ENCODE measurements at regions not wholly inside any gene's neighbourhood (a gene's known extent, or its start where the extent isn't known, plus 50 kb on each side); places are given as distances from the start of the nearest gene placed in this dataset.
"Not testable (repeated sequence)": the region's sequence is repeated elsewhere in the genome, so short reads cannot be mapped to it uniquely, and the experiment has no call there.

DNA sequence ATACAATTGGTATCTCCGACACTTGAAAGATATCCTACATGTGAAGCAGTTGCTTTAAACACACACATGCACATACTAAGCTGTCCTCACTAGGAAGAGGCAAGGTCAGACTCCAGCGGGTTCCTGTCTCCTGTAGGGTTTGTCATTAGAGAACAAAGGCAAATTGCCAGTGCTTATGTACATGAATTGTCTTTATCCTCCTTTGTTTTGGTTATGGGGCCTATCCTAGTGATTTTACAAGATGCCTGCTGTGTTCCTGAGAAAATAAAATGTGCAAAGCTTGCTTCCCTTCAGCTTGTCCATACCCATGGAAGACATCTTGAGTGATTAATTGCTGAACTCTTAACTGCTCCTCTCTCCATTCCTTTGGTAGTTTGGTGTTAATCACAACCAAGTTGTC lies 86.7 kb upstream of the SLC39A10 start:
- DNase-seq = no peak

DNA sequence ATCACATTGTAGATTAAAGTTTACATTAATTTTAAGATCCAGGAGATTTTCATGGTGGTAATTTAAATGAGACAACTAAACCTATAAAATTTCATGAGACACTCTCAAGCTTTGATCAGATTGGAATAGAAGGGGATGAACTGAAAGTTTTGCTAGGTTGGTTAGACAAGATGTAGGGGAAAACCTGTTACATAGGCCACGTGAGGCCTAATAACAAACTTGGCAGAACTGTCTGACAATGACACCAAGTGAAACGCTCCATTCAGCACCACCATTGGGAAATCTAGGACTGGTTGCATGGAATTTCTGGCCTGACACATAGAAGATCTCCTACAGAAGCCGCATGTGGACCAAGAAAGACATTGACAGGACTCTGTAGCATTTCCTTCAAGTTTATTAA lies 87.8 kb upstream of the SLC39A10 start:
- DNase-seq = no peak

DNA sequence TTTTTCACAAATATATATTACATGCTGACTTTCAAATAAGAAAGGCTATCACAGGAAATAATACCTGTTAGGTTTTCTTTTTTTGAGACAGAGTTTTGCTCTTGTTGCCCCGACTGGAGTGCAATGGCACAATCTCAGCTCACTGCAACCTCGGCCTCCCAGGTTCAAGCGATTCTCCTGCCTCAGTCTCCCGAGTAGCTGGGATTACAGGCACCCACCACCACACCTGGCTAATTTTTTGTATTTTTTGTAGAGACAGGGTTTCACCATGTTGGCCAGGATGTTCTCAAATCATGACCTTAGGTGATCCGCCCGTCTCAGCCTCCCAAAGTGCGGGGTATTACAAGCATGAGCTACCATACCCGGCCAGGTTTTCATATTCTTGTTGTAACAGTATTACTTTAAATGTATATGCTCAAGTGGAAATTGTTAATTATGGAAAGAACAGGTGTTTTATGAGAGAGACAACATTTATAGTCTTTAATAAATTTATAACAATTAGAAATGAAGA lies 92.3 kb upstream of the SLC39A10 start:
- not testable (repeated sequence) for DNase-seq

DNA sequence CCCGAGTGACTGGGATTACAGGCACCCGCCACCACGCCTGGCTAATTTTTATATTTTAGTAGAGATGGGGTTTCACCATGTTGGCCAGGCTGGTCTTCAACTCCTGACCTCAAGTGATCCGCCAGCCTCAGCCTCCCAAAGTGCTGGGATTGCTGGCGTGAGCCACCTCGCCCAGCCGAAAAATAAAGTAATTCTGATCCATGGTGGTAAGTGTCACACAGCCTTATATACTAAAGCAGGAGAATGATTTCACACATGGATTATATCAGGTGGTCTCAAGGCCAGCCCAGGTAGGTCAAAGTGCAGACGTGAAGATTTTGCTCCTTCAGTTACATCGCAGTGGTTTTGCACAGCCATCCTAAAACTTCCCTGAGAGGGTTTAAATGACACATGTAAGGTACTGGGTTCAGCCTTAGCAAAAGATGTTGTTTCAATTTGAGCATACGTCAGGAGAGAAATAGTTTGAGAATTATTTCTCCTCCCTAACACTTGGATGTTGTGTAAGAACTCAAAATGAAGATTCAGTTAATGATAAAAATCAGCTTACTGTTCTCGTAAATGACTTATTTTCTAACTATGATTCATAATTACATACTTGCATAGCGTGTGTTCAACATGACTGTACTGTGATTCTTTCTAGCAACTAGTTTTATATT lies 93.0 kb upstream of the SLC39A10 start:
- no peak for DNase-seq

DNA sequence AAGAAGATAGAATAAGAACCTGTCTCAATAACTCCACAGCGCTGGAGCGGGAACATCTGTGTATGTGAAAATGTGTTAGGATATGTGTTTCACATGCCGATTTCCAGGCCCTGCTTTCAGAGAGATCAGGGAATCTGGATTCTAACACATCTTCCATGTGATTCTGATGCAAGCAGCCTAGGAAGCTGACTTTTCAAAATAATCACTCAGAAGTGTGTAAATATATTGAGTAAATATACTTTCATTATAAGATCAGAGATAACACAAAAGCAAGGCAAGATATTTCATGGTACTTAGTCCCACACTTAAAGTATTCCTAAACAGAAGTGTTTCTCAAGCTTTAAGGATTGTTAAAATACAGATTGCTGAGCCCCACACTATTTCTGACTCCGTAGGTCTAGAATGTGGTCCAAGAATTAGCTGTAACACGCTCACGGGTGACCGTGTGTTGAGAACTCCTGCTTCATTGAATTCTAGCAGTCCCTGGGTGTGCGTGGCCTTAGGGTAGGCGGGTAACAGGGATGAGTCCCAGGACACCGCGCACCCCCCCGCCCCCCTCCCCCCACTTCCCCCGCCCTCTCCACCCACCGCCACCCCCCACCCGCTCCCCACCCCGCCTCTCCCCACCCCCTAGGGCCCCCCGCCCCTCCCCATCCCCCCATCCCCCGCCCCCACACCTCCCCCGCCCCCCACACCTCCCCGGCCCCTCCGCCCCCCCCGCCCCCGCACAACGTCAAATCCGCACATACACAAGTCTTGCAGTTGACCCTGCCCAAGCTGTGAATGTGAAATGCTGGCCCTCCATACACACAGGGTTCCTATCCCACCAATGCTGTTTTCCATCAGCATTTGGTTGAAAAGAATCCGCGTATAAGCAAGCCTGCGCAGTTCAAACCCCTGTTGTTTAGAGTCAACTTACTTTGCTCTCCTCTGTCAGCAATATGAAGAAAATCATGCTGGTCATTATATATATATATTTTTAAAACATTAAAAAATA lies 94.2 kb upstream of the SLC39A10 start:
- no peak for DNase-seq

DNA sequence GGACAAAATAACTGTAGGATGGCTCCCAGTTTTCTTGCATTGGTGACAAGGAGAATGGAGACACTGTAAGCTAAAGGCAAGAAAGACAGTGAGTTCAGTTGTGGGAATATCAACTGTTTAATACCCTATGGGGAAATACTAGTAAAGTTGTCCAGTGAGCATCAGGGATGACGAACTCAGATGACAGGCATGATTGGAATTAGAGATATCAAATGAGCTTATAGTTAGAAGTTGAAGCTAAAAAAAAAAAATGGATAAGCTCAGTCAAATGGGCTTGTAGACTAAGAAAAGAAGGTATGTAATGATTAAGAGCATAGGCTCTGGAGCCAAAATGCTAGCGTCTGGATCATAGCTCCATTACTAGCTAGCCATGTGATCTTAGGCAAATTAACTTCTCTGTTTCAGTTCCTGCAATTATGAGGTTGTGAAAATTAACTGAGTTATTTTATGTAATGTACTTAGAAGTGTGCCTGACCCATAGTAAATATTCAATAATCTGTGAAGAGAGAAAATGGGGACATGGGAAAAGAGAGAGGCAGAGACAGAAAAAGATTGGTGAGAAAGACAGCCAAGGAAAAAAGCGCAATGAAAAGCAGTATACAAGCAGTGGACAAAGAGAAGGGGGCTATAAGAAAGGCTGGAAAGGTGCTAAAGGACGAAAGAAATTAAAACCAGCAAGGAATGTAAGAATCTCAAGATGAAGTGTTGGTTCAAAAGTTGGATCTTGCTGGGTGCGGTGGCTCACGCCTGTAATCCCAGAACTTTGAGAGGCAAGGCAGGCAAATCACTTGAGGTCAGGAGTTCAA lies 95.7 kb upstream of the SLC39A10 start:
- DNase-seq = no peak

DNA sequence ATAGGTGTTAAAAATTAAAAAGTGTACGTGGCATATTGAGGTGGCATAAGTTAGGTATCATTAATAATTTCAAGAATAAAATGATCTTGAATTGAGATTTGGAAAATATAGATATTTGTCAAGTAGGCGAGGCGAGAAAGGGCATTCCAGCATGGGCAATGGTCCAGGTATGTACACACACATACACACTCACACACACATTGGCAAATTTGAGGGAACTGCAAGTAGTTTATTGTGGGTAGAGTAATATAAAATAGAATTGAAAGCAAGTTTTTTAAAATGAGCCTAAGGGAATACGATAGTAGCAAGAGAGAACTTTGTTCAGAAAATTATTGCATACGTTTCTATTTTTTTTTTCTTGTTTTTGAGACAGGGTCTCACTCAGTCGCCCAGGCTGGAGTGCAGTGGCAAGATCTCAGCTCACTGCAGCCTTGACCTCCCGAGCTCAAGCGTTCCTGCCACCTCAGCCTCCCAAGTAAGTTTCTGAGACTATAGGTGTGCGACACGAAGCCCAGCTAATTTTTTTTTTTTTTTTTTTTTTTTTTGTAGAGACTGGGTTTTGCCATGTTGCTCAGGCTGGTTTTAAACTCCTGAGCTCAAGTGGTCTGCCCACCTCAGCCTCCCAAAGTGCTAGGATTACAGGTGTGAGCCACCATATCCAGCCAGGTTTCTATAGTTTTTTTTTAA lies 96.7 kb upstream of the SLC39A10 start:
- no peak for DNase-seq

DNA sequence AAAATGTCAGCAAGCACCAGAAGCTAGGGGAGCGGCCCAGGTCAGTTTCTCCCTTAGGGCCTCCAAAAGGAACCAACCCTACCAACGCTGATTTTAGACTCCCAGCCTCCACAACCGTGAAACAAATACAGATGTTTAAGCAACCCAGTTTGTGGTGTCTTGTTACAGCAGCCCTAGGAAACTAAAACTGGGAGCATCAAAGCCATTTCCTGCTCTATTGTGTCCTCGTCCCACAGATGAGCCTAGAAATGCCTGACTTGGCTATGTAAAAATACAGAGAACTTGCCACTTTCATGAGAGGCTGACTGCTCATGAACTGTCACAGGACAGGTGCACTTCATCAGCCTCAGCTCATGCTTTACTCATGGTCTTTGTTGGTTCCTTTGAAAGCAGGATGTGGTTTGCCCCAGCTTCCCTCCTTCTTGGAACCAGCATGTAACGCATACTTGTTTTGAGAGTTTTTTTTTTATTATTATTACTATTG lies 97.6 kb upstream of the SLC39A10 start:
- DNase-seq = no peak

DNA sequence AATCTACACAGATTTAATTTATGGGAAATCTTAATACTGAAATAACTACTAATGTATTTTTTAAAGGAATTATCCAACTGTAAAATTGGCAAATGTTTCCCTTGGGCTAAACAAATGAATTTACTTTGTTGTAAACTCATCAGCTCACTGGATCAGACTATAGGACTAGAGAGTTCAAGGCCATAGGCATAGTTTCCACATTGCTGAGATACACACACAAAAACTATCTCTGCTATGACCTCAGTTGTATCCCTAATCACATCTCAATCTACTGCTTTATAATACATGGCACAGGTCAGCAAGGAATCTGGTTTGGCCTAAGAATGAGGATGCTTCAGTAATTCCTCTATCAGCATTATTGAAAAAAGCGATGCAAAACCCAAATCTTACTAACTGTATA lies 101.1 kb upstream of the SLC39A10 start:
- no peak for DNase-seq

DNA sequence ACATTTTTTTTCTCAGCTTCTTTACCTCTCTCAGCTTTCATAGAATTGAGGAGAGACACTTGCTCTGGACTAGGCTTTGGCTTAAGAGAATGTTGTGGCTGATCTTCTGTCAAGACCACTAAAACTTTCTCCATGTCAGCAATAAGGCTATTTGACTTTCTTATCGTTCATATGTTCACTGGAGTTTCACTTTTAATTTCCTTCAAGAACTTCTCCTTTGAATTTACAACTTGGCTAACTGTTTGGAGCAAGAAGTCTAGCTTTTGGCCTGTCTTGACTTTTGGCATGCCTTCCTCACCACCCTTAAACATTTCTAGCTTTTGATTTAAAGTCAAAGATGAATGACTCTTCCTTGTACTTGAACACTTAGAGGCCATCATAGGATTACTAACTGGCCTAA lies 104.4 kb upstream of the SLC39A10 start:
- no peak for DNase-seq

DNA sequence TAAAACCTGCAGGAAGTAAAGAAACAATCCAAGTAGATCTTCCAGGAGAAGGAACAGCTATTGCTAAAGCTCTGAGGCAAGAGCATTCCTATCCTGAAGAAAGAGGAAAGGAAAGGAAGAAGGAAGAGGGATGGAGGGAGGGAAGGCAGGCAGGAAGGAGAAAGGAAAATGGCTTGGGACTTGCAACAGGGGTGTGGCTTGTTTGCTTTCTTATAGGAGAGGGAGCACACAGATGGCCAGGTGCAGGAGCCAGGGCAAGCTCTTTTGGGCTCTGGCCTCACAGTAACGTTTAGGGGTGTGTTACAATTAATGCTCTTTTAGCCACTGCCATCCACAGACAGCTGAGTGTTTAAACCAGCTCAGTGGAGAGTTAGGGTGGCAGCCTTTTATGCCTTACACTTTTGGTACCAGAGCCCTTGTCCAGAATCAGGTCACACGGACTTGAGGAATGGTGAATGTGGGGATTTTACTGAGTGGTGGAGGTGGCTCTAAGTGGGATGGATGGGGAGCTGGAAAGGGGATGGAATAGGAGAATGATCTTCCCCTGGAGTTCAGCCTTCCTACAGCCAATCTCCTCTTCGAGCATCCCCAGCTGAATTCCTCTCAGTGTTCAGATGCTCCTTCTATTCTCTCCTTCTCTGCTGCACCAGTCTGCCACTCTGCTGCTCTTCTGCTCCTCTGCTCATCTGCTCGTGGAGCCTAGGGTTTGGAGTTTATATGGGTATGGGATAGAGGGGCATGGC lies 108.7 kb upstream of the SLC39A10 start:
- no peak for DNase-seq

DNA sequence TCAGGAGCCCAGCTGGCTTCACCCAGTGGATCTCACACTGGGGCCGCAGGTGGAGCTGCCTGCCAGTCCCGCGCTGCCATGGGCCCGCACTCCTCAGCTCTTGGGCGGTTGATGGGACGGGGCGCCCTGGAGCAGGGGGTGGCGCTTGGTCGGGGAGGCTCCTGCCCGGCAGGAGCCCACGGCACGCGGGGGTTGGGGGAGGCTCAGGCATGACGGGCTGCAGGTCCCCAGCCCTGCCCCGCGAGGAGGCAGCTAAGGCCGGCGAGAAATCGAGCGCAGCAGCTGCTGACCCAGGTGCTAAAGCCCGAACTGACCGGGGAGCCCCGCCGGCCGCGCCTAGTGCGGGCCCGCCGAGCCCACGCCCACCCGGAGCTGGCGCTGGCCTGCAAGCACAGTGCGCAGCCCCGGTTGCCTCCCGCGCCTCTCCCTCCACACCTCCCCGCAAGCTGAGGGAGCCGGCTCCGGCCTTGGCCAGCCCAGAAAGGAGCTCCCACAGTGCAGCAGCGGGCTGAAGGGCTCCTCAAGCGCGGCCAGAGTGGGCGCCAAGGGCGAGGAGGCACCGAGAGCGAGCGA lies 109.7 kb upstream of the SLC39A10 start:
- not testable (repeated sequence) for DNase-seq

DNA sequence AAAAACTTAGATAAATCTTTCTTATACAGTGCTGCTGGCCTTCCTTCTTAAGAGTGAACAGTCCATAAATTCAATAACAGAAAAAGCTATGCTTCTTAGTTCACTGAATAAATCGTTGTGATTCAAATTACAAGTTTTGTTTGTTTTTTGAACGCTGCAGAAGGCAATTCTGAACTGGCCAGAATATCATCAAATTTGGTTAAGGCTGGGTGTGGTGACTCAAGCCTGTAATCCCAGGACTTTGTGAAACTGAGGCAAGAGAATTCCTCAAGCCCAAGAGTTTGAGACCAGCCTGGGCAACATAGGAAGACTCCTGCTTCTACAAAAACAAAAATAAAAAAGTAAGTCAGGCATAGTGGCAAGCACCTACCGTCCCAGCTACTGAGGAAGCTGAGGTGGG lies 111.2 kb upstream of the SLC39A10 start:
- DNase-seq = no peak

DNA sequence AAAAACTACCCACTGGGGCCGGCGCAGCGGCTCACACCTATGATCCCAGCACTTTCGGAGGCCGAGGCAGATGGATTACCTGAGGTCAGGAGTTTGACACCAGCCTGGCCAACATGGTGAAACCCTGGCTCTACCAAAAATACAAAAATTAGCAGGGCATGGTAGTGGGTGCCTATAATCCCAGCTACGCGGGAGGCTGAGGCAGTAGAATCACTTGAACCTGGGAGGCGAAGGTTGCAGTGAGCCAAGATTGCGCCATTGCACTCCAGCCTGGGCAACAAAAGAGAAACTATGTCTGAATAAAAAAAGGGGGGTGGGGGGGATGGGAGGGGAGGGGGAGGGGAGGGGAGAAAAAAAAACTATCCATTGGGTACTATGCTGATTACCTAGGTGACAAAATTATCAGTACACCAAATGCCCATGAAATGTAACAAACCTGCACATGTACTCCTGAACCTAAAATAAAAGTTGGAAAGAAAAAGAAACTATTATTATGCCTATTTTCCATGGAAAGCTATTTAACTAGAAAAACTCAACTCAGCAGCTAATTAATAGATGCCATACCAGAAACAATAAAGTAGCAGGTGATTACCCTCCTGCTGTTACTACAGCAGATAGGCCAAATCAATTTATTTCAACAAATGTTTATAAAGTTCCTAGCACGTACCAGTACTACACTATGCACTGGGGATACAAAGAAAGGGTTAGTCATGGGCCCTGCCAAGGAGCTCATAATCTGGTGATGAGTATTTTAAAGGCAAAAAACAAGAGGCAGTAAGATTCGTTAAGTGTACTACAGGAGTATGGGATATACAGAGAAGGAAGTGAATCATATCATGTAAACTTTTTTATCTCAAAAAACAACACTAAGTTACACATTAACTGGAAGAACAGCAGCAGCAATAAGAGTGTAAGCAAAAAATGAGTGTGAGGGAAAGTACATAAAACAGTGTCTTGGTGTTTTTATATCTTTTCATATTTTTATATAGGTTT lies 112.8 kb upstream of the SLC39A10 start:
- DNase-seq = no peak

DNA sequence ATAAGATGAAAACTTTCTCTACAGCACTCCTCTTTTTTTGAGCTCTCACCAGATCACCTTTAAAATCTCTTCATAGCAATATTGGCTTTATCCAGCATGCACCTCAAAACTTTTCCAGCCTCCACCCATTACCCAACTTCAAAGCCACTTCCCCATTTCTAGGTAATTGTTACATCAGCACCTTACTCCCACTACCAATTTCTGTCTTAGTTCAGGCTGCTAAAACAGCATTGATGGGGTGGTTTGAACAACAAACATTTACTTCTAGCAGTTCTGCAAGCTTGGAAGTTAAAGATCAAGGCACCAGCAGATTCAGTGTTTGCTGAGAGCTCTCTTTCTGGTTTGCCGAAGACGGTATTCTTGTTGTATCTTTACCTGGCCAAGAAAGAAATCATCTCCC lies 114.0 kb upstream of the SLC39A10 start:
- no peak for DNase-seq

DNA sequence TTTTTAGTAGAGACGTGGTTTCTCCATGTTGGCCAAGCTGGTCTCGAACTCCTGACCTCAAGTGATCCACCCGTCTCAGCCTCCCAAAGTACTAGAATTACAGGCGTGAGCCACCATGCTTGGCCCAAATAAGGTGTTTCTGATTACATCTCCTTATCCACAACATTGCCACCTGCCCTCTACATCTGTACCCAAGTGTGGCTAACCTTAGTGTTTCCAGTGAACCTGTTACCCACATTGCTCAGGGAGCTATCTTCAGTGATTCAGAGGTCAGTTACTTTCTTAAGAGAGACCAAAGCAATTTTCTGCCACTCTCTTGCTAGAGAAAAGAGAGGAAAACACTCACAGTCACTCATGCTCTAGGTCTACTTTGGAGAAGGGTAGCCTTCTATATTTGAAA lies 115.0 kb upstream of the SLC39A10 start:
- no peak for DNase-seq

DNA sequence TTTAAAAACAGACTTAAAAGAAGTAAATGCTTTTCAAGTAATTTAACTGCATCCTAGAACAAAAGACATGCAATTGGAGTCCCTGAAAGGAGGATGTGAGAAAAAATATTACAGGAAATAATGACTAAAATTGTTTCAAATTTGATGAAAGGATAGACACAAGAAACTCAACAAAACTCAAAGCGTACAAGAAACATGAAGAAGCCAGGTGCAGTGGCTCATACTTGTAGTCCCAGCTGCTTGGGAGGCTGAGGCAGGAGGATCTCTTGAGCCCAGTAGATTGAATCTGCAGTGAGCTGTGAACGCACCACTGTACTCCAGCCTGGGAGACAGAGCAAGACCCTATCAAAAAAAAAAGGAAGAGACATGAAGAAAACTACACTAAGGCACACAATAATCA lies 118.1 kb upstream of the SLC39A10 start:
- no peak for DNase-seq

DNA sequence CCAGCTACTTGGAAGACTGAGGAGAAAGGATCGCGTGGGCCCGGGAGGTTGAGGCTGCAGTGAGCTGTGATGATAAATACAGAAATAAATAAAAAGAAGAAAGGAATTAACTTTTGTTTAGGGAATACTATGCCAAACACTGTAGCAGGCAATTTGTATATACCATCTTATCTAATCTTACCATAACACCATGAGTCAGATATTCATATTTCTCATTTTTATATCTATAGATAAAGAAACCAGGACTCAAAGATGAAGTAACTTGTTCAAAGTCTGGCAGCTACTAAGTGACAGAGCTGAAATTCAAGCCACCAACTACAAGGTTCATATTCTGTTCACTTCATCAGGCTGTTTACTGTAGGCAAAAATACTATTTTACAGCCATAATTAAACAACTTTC lies 119.2 kb upstream of the SLC39A10 start:
- DNase-seq = no peak

DNA sequence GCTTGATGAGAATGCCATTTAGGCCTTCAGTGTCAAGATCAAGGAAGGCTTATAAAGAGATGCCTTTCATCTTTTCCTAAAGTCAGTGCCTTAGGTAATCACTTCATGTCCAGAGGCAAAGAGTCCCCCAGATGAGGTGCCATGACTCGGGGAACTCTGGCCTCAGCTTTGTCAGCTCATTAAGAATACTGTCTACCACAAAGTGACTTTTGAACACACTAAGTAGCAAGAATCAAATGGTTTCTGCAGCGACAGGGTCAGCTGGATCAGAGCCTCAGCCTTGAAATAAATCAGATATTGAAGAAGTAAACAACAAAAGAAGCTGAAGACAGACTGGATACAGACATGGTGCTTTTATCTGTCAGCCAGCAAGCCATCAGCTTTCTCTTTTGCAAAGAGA lies 120.1 kb upstream of the SLC39A10 start:
- no peak for DNase-seq

DNA sequence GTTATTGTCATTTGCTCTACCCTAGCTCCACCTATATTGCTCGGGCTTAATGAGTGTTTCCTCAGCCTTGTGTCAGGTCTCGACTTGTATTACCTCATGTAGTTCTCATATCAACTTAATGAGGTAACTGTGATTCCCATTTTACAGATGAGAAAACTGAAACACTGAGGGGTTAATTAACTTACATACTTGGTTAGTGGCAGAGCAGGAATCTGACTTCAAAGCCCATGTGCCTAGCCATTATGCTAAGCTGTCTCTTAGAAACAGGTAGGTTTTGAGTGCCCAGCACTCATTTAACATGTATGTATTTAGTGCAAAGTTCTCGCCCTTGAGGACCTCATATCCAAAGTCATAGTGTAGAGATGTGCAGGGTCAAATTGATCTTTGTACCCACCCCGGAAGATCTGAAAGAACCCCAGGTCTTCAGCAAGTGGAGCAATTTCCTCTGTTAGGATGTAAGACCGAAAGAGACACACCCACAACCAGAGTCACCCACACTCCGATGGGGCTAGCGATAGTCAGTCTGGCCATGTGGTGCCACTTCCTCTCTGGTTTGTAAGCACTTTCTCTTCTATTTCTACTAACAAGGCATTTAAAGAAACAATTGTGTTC lies 121.0 kb upstream of the SLC39A10 start:
- no peak for DNase-seq
